HG03457 (cell line): ENCODE measurements at regions not wholly inside any gene's neighbourhood (a gene's known extent, or its start where the extent isn't known, plus 50 kb on each side); places are given as distances from the start of the nearest gene placed in this dataset.
"Not testable (repeated sequence)": the region's sequence is repeated elsewhere in the genome, so short reads cannot be mapped to it uniquely, and the experiment has no call there.

Source experiments
- ATAC-seq: cut with Tn5 transposase; IDR thresholded peaks from one replicate; pipeline ENCODE4 v1.9.1; 2021; ENCODE audit warnings: moderate number of reproducible peaks; ENCODE audit not compliant: unreplicated experiment

GRCh38 chr20:39745380-39745779, 783.2 kb downstream of the DHX35 start:
- no peak for ATAC-seq

- no peak for ATAC-seq
These were observed 776.5 kb downstream of the DHX35 start for GRCh38 chr20:39738651-39739050.

GRCh38 chr20:39736434-39737327, 774.5 kb downstream of the DHX35 start:
- ATAC-seq, result no peak

GRCh38 chr20:39725513-39725912, 763.4 kb downstream of the DHX35 start:
- not testable (repeated sequence) for ATAC-seq

- ATAC-seq, result no peak
These were observed 757.1 kb downstream of the DHX35 start for GRCh38 chr20:39719293-39719692.

- no peak for ATAC-seq
These were observed 755.8 kb downstream of the DHX35 start for GRCh38 chr20:39717936-39718335.

- ATAC-seq, result no peak
These were observed 754.7 kb downstream of the DHX35 start for GRCh38 chr20:39716796-39717341.

GRCh38 chr20:39713076-39713840, 751.1 kb downstream of the DHX35 start:
- no peak for ATAC-seq

GRCh38 chr20:39706184-39706663, 744.1 kb downstream of the DHX35 start:
- ATAC-seq, result no peak

- ATAC-seq, result no peak
These were observed 742.9 kb downstream of the DHX35 start for GRCh38 chr20:39705032-39705431.

- not testable (repeated sequence) for ATAC-seq
These were observed 741.2 kb downstream of the DHX35 start for GRCh38 chr20:39703357-39703756.

GRCh38 chr20:39702701-39703349, 740.7 kb downstream of the DHX35 start:
- ATAC-seq, result no peak

- no peak for ATAC-seq
These were observed 738.4 kb downstream of the DHX35 start for GRCh38 chr20:39700528-39700927.

- ATAC-seq, result no peak
These were observed 737.1 kb downstream of the DHX35 start for GRCh38 chr20:39699166-39699725.

- ATAC-seq, result no peak
These were observed 736.6 kb downstream of the DHX35 start for GRCh38 chr20:39698752-39699151.

- no peak for ATAC-seq
These were observed 729.2 kb downstream of the DHX35 start for GRCh38 chr20:39691151-39691862.

GRCh38 chr20:39676857-39677391, 714.8 kb downstream of the DHX35 start:
- no peak for ATAC-seq

- no peak for ATAC-seq
These were observed 714.1 kb downstream of the DHX35 start for GRCh38 chr20:39676241-39676640.

GRCh38 chr20:39674842-39675241, 712.7 kb downstream of the DHX35 start:
- no peak for ATAC-seq

- no peak for ATAC-seq
These were observed 708.8 kb downstream of the DHX35 start for GRCh38 chr20:39670988-39671387.
